Urothelium cell line (cell line): ENCODE measurements at regions not wholly inside any gene's neighbourhood (a gene's known extent, or its start where the extent isn't known, plus 50 kb on each side); places are given as distances from the start of the nearest gene placed in this dataset.
"Not testable (repeated sequence)": the region's sequence is repeated elsewhere in the genome, so short reads cannot be mapped to it uniquely, and the experiment has no call there.

Source experiments
- DNase-seq: peaks from one replicate; pipeline ENCODE4 v3.0.0; 2011; ENCODE audit warnings: low spot score, mixed read lengths
- FAIRE-seq: peaks from 2 replicates; lab custom pipeline; 2011; peaks lifted over from hg19 to GRCh38; lab: Jason Lieb, UNC

DNA sequence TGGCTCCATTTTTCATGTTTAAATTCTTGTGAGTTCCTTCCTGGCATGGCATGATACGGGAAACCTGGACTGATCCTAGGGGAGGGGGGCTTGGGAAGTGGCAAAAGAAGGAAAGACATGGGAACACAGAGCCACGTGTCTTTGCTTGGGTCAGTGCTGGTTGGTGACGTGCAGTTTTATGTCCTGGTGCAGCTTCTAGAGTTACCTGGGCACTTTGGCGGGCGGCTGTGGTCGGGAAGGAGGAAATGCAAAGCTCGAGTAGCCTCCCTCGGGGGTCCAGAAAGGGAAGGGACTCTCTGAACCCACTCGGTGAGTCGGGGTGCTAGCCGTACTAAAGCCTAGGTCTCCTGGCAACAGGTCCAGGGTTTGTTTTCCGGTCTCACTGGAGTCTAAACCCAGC is 94.6 kb downstream of the APOB start:
- no peak for FAIRE-seq
- no peak for DNase-seq

DNA sequence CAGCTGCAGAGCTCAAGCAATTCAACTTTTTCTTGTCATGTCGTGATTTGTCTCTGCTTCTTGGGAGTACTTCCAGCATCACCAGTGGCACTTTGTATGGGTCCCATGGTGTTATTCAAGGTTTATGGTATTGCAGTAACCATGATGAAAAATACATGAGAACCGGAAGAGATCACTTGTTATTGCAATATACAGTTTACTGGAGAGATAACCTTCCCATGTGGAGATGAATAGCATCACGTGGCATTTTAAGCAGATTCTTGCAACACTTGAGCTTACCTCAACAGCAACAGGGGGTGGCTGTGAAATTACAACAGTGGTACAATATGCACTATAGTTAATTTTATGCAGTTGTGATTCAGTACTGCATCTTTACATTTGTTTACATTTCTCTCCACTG is 97.4 kb downstream of the APOB start:
- DNase-seq (no peak), FAIRE-seq (no peak)

DNA sequence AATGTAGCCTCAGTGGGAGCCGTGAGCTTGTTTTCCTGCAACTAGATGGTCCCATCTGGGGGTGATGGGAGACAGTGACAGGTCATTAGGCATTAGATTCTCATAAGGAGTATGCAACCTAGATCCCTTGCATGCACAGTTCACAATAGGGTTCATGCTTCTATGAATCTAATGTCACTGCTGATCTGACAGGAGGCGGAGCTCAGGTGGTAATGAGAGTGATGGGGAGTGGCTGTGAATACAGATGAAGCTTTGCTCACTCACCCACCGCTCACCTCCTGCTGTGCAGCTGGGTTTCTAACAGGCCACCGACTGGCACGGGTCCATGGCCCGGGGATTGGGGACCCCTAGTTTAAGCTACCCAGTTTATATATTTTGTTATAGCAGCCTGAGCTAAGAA is 100.2 kb downstream of the APOB start:
- not testable (repeated sequence) for DNase-seq
- peak; percentile 56 for FAIRE-seq

DNA sequence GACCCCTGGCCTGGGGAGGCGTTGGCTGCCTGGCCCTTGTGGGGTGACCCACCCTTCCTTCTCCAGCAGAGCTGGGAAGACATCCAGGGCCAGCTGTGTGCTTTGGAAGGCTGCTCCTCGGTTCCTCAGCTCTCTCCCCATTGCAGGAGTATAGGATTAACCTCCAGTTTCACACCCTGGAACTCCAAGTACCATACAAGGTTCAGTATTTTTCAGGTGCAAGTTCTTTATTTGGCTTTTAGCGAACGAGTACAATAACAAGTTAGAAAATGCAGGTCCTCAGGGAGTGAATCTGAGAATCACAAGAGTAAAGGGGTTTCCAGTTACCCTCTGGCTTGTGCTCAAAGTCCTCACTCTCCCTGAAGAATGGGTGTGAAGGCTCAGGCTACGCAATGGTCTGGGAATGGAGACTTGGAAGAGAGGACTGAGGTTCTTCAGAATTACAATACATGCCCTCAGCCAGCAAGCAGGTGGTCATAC is 101.2 kb downstream of the APOB start:
- FAIRE-seq (no peak), DNase-seq (no peak)

DNA sequence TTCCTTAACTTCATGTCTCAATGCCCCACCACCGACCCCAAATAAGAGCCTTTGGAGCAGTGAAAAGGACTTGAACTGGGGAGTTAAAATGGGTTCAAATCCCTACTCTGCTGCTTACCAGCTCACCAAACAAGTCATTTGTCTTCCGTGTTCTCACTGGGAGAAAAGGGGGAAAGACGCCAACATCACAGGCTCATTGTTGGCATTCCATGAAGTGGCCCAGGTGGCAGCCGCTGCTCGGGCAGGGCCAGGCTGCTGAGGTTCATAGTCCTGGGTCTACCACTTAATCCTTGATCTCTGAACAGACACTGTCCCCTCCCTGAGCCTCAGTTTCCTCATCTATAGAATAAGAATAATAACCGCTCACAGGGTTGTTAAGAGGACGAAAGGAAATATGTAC is 103.0 kb downstream of the APOB start:
- DNase-seq (no peak), FAIRE-seq (no peak)

DNA sequence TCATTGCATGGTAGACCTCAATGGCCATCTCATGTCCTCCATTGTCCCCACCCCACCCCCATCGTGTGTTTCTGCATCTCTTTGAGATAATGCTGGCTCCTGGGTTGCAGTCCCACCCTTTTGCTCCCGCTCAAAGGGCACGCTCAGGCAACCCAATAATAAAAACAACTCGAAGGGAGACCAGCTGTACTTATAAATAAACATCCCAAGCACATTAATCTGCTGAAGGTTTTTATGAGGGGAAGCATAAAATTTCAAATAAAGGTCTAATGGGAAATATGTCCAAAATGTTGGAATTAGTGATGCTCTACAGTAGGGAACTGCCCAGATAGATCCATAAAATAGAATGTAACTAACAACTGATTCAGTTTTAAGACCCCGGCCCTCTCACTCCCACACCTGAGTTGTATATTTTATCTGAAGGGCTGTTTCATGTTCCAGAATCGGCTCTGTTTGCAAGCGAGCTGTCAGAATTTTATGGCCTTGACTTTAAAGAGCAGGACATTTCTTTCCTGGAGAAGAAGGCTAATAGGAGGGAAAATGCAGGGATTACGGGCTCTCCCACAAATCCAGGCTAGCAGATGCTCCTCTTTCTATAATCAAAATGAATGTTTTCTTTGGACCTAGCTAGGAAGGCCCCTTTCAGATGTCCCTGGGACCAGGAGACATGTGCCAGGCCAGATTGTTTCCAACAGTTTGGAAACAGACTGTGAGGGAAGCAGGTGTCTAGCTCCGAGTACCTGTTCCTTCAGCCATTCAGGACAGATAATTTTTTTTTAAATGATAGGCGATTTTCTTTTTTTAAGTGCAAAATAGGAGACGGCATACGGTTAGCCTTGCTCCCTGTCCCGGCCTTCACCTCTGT is 103.7 kb downstream of the APOB start:
- no peak for FAIRE-seq
- DNase-seq, result no peak

DNA sequence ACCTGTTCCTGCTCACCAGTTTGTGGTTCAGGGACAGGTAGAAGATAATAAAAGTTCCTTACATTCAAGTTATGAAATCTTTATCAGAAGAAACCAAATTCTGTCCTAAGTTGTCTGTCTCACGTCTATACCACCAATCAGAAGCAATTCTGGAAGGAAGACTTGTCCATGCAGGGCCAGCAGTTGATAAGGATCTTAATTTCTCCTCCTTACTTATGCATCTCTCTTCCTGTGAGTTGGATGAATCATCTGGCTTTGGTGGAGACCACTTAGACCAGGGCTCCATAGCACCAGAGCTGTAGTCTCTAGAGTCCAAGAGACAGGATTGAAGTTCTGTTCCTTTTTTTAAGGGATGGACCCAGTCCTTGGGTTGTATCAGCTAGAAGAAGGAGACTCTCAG is 106.5 kb downstream of the APOB start:
- FAIRE-seq, result no peak
- DNase-seq, result no peak

DNA sequence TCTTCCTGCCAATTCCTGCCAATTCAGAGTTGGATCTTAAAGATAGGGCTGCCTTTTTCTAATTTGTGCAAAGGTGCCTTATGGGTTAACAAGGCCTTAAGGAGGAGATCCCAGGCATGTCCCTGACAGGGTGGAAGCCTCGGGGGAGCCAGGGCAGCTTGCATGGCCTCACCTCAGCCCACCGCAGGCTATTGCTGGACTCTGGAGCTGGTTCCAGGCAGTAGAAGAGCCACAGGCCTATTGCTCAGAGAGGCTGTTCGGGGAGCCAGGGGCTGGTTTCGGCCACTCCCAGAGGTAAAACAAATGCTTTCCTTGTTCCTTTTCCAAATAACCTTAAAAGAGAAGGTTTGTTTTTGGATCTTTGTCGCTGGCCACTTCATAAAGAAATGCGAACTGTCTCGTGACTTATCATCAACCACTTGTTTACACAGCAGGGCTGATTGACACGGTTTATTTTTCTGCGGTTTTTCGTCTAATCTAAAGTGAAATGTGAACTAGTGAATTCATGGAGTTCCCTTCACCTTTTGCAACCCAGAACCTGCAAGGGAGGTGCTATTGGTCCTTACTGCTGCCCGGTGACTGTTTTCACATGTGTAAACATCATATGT is 108.6 kb downstream of the APOB start:
- no peak for DNase-seq
- FAIRE-seq, result no peak

DNA sequence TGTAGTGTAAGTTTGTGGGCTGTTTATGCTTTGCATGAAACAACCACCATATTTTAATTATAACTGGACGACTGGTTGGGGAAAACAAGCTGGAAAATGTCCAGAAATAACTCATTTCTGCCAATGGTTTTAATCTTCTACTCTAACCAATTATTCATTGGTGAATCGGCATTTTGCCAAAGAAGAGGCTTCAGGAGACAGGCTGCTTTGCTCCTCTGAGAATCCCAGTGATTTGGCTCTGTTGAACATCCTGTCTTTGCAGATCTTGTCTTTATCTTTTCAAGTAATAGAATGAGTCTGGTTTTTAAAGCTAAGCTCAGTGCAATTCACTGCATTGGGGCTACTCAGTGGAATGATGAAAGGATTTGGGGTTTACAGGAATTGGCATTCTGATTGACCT is 109.6 kb downstream of the APOB start:
- no peak for DNase-seq
- FAIRE-seq, result no peak

DNA sequence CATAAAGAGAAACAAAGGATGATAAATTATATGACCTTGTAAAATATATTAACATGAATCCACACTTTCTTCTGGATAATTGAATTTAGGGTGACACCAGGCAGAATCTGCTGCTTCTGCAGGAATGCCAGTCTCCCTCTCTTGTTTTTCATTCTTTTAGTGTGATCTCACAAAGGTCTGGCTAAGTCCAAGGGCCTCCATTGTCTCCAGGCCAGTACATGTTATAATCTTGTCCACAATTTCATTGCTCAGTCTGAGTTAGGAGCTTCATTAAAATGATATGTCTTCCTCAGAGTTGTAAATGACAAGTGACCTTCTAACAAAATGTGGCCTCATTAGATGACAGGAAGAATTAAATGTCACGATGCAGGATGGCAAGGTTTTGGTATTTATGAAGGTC is 110.2 kb downstream of the APOB start:
- DNase-seq, result no peak
- peak; percentile 55 for FAIRE-seq

DNA sequence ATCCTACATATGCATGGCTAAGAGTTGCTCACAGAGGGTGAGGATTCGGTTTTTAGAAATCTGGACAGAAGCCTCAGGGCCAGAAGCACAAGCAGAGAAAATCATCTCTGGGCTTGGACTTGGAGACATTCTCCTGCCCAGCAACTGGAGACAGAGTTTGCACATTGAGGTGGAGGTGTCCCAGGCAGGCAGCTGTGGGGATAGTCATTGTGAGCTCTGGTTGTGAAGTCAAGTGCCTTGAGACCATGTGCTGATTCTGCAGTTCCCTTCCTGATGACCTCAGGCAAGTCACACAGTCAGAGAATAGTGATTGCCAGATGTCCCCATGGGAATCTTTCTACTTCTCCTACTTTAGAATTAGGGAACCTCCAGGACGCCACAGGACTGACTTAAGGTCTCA is 108.4 kb upstream of the LDAH start:
- peak; percentile 27 for FAIRE-seq

DNA sequence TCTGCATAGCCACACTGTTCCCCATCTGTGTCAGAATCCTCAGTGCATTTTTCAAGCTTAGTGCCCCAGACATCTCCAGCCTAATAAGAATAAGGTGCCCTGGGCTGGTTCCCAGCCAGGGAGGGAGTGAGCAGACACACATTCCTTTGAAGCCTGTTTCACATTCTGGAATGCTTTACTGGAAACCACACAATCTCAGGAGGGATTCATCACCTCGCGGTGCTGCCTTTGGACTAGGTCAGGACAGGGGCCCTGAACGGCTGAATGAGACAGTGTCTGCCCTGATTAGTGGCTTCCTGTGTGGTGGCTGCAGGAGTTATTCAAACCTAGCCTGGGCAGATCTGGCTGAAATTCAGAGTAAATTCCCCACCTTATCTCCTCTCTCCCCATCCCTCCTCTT is 108.0 kb upstream of the LDAH start:
- FAIRE-seq (peak; percentile 96), DNase-seq (peak; percentile 95)

More for the DNA sequence above, 108.4 kb upstream of the LDAH start:
- DNase-seq, result peak; percentile 56

DNA sequence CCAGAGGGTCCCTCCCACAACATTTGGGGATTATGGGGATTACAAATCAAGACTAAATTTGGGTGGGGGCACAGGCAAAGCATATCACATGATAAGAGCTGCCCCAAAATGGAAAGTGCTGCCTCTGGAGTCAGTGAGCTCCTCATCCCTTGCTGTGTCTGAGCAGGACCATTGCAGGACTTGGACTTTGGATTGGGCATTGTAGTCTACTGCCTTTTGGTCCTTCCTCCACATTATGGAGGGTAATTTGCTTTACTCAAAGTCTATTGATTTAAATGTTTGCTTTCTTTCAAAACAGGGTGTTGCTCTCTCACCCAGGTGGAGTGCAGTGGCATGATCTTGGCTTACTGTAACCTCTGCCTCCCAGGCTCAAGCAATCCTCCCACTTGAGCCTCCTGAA is 106.8 kb upstream of the LDAH start:
- DNase-seq, result no peak

DNA sequence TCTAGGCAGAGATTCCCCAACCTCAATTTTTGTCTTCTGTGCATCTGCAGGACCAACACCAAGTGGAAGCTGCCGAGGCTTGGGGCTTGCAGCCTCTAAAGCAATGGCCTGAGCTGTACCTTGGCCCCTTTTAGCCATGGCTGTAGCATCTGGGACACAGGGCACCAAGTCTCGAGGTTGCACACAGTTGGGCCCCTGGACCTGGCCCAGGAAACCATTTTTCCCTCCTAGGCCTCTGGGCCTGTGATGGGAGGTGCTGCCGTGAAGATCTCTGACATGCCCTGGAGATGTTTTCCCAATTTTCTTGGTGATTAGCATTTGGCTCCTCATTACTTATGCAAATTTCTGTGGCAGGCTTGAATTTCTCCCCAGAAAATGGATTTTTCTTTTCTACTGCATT is 105.7 kb upstream of the LDAH start:
- FAIRE-seq (no peak), DNase-seq (no peak)

More for the DNA sequence above, 106.8 kb upstream of the LDAH start:
- no peak for FAIRE-seq

DNA sequence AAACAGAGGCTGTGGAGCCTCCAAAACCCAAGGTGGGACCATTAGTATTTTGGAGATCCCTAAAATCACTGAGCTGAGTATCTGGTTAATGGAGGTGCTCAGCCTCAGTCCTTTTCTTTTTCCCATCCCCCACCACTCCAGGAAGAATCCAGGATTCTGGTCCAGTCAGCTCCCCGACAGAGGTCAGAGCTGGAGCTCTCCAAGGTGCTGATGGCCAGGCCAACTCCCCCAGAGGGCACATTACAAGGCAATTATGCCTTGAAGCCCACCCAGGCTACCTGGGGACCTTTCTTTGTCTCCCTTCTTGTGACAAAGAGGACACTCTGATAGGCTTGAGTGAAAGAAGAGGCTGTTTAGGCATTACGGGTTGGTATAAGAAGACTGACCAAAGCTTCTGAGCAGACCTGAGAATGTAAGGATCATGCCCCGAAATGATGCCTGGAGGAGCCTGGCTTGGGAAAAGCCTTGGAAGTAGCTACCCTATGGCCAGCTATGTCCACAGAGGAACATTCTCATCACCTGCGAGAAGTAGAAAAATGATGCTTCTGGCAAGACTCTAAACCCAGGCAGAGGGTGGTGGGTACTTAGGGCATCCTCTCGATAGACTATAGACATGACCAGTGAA is 102.5 kb upstream of the LDAH start:
- no peak for FAIRE-seq
- DNase-seq, result peak; percentile 61

DNA sequence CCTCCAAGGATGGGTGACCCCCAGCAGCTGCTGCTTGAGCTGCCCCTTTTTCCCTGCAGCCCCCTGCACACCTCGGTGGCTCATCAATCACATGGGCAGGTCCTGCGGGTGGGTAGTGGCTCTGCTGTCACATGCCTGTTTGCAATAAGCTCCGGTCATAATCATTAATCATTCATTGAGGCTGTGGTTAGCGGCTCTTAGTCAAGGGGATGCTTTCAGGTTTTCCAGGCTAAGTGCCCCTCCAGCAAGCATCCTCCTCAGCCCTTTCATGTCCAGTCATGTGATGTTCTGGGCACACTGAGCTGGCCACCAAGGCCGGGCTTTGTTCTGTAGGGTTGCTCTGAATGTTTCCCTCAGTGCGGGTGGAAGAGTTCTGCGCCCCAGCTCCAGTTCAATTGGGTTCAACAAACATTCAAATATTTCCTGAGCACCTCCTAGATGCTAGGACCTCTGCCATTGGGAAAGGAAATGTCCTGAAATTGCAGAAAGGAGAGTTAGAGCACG is 96.4 kb upstream of the LDAH start:
- FAIRE-seq, result no peak

DNA sequence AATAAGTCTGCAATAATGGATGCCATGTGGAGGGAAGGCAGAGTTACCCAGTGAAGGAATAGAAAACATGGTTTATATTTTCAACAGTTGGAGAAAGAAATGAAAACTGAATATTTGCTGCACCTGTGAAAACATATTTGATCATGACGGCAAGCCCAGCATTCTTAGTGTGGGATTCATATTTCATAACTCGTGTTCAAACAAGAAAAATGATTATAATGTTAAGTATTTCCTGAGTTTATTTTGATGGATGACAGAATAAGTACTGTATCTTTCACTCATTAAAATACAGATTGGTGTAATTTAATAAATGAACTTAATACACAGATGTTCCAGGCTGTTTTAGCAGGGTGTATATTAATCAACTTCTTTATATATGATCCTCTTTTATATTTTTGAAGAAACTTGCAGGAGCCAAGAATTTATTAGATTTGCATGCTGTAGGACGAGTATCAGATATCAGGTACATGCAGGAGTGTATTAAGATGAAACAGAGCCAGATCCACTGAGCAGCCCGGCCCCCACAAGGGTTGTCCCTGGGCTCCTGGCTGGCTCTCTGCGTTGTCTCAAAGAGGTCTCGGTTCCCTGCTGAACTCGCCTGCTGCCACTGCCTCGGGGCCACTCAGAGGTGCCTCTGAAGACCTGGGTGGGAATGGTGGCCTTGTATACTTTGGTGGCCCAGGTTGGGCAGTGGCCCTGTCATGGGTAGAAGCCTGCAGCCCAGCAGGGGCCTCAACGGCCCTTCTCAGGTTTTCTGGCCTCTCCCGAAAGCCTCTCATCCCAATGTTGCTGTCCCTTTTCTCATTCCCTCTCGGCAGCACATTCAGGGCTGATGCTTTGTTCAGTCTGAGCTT is 95.0 kb upstream of the LDAH start:
- DNase-seq (no peak), FAIRE-seq (no peak)

More for the DNA sequence above, 96.4 kb upstream of the LDAH start:
- no peak for DNase-seq

DNA sequence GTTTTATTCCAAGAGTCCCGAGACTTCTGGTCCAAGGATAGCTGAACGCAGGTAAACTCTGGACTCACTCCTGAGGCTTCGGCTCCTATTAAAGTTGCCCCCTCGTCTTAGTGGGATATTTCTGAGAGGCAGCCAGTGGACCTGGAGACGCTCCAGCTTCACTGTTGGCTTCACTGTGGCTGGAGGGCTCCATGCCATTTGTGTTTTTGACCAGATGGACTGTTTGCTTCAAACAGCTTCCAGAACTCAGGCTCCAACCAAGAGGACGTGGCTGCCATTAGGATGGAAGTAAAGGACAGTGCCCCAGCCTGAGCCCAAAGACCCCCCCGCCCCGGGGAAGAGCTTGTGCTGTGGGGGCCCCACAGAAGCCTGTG is 94.4 kb upstream of the LDAH start:
- FAIRE-seq, result no peak

DNA sequence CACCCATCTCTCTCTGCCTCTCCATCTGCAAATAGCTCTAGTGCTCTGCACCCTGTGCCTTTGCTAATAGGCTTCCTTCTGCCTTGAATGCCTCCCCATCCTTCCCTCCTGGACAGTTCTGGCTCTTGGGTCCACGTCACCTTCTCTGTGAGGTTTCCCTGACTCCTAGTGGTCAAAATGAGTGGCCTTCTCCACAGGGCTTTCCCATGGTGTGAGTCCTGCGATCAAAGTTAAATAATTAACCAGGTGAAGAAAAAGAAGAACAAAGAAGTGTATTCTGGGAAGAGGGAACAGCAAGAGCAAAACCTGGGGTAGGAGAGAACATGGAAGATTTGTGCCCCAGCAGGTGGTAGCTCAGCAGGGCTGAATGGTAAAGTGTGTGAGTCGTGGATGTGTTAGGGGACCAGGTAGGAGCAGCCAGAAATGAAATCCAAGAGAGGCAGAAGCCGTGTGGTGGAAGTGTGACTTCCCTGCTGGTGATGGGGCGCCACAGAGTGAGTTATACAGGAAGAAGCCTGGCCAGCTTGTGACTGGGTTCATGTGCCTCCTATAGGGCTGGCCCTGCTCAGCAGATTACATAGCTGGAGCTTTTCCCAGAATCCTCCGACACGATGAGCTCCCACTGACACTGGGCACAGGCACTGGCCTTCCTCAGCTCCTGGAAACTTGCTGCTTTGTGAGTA is 93.8 kb upstream of the LDAH start:
- FAIRE-seq (no peak), DNase-seq (no peak)

More for the DNA sequence above, 94.4 kb upstream of the LDAH start:
- no peak for DNase-seq

DNA sequence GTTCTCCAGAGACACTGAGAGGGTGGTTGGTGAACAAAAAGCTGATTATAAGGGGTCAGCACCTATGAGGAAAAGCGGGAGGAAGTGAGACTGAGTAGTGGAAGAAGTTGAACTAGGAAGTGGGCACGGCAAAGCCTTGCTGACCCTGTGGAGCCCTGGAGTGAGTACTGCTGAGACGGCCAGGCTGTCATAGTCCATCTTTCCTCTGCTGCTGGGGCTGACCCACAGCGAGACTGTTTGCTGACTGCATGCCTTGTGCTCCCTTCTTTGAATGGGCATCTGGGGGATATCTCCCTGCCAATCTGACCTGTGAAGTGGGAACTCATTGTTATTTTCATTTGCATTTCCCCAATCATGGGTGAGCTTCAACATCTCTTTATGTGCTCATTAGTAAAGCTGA is 92.4 kb upstream of the LDAH start:
- peak; percentile 20 for FAIRE-seq
- no peak for DNase-seq
